ENCODE measurements at regions not wholly inside any gene's neighbourhood (a gene's known extent, or its start where the extent isn't known, plus 50 kb on each side); places are given as distances from the start of the nearest gene placed in this dataset.

DNA sequence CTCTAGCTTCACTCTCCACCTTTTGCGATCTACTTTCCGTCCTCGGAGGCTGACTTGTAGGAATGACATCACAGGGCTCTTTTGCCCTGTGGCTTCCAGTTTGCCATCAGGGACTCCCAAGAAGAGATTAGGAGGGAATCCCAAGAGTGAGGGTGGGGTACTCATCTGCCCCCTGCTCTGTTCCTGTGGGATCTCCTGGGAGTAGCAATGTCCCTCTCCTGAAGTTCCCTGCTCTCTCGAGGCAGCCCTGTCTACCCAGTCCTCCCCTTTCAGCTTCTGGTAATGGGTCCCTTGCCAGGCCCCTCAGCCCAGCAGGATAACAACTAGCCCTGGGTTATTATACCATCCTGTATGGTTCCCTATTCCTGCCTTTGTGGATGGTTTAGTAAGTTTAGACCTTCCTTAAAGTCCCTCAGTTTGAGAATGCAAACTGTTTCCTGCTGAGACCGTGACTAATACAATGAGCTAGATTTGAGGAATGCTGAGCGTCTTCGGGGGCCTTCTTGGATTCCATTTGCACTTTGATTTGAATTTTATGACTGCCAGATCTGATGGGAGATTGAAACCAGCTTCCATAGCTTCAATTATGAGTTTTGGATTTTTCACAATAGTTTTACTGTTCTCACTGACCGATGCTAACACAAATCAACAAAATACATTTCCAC, 73.7 kb upstream of the IPO5 start:
- peak overlapping the region; percentile 92 for H3K27ac ChIP-seq (ENCODE audit: low read depth, low read length)
- H3K27me3 ChIP-seq (ENCODE audit: control insufficient read depth, insufficient read depth, low read length) = no peaks in the 10 kb centered on the region
- no peaks in the 10 kb centered on the region; the same call in 1 of the 2 replicates for H3K9me3 ChIP-seq (ENCODE audit: control insufficient read depth, insufficient read depth, low read length)
- TF ChIP-seq, protein P1, sequence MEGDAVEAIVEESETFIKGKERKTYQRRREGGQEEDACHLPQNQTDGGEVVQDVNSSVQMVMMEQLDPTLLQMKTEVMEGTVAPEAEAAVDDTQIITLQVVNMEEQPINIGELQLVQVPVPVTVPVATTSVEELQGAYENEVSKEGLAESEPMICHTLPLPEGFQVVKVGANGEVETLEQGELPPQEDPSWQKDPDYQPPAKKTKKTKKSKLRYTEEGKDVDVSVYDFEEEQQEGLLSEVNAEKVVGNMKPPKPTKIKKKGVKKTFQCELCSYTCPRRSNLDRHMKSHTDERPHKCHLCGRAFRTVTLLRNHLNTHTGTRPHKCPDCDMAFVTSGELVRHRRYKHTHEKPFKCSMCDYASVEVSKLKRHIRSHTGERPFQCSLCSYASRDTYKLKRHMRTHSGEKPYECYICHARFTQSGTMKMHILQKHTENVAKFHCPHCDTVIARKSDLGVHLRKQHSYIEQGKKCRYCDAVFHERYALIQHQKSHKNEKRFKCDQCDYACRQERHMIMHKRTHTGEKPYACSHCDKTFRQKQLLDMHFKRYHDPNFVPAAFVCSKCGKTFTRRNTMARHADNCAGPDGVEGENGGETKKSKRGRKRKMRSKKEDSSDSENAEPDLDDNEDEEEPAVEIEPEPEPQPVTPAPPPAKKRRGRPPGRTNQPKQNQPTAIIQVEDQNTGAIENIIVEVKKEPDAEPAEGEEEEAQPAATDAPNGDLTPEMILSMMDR (IDR thresholded peaks at IDR 0.05; ENCODE audit: low read depth, low read length) = no peak
- POLR2A ChIA-PET = interaction anchor here (1.5 kb wide), 1 partner anchor 66 kb away, joined by 3 read pairs; no protein-coding TSS in a partner anchor
- DNase-seq (ENCODE audit: low read depth, low spot score) = peak; percentile 78
- CTCF ChIA-PET = interaction anchor here (0.5 to 1.8 kb wide), 5 partner anchors 8 to 439 kb away, joined by 3 to 8 read pairs (median 4); no protein-coding TSS in a partner anchor
- H3K4me3 ChIP-seq (ENCODE audit: low read depth, low read length) = no peak overlapping the region

DNA sequence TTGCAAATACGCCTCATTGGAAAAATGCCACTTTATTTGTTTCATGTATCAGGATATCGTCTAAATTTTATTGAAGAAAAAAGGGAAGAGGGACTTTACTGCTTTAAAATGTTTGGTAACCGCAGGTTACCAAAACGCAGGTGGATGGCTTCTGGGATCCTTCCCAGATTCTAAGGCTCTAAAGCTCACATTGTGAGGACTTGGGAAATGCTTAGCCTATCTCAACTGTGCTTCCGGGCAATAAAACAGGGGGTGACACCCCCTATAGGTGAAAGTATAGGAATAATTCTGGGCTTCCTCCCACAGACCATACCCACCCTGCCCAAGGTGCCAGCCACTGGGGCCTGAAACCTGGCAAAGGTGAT, 73.2 kb upstream of the IPO5 start:
- no peak for DNase-seq (ENCODE audit: low read depth, low spot score)
- Histone ChIP-seq H3K9me3 (ENCODE audit: control insufficient read depth, insufficient read depth, low read length) (no peaks in the 10 kb centered on the region; the same call in 1 of the 2 replicates), H3K27ac (ENCODE audit: low read depth, low read length) (peak overlapping the region; percentile 92), H3K27me3 (ENCODE audit: control insufficient read depth, insufficient read depth, low read length) (no peaks in the 10 kb centered on the region), H3K4me3 (ENCODE audit: low read depth, low read length) (no peak overlapping the region)
- POLR2A ChIA-PET = interaction anchor here (1.5 kb wide), 1 partner anchor 65 kb away, joined by 3 read pairs; no protein-coding TSS in a partner anchor
- CTCF ChIA-PET = interaction anchor here (0.9 to 1.8 kb wide), 3 partner anchors 8 to 24 kb away, joined by 3 to 8 read pairs (median 4); no protein-coding TSS in a partner anchor
- TF ChIP-seq, protein P1 (IDR thresholded peaks at IDR 0.05; ENCODE audit: low read depth, low read length) = 0 out of 2 replicates have a peak, but pooled peaks have one; percentile 3

GRCh38 chr13:97881556-97881955, 71.9 kb upstream of the IPO5 start:
- DNase-seq (ENCODE audit: low read depth, low spot score) = no peak
- ChIA-PET POLR2A (no interaction called here), CTCF (no interaction called here)
- Histone ChIP-seq H3K27me3 (ENCODE audit: control insufficient read depth, insufficient read depth, low read length) (no peaks in the 10 kb centered on the region), H3K9me3 (ENCODE audit: control insufficient read depth, insufficient read depth, low read length) (no peaks in the 10 kb centered on the region), H3K27ac (ENCODE audit: low read depth, low read length) (no peak overlapping the region), H3K4me3 (ENCODE audit: low read depth, low read length) (no peak overlapping the region)
- TF ChIP-seq, protein P1 (IDR thresholded peaks at IDR 0.05; ENCODE audit: low read depth, low read length) = no peak

DNA sequence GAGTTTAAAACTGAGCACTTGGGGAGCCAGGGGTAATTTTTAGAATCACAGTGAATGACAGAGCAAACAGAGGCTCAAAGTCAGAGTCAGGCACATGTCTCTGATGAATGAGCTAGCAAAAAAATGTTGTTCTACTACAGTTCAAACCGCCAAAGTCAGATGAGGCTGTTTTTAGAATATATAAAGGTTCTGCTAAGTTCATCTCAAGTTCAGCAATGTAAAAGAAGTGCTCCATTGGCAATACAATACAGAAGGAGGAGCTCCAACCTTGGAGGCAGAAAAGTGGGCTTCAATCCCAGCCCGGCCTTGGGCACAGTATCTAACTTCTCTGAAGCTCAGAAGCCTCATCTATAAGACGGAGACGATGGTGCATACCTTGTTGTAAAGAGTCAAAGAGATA, 70.1 kb upstream of the IPO5 start:
- Histone ChIP-seq H3K9me3 (ENCODE audit: control insufficient read depth, insufficient read depth, low read length) (no peaks in the 10 kb centered on the region), H3K27me3 (ENCODE audit: control insufficient read depth, insufficient read depth, low read length) (no peaks in the 10 kb centered on the region), H3K4me3 (ENCODE audit: low read depth, low read length) (no peak overlapping the region), H3K27ac (ENCODE audit: low read depth, low read length) (no peak overlapping the region)
- TF ChIP-seq, protein P1 (IDR thresholded peaks at IDR 0.05; ENCODE audit: low read depth, low read length) = no peak
- ChIA-PET POLR2A (no interaction called here), CTCF (no interaction called here)
- no peak for DNase-seq (ENCODE audit: low read depth, low spot score)

- Histone ChIP-seq H3K27me3 (ENCODE audit: control insufficient read depth, insufficient read depth, low read length) (no peaks in the 10 kb centered on the region), H3K4me3 (ENCODE audit: low read depth, low read length) (no peak overlapping the region), H3K27ac (ENCODE audit: low read depth, low read length) (no peak overlapping the region), H3K9me3 (ENCODE audit: control insufficient read depth, insufficient read depth, low read length) (no peaks in the 10 kb centered on the region)
- DNase-seq (ENCODE audit: low read depth, low spot score) = no peak
- ChIA-PET POLR2A (no interaction called here), CTCF (interaction anchor here (1.4 kb wide), 1 partner anchor 27 kb away, joined by 3 read pairs; no protein-coding TSS in a partner anchor)
- TF ChIP-seq, protein P1 (IDR thresholded peaks at IDR 0.05; ENCODE audit: low read depth, low read length) = no peak
Observed at GRCh38 chr13:97884707-97885468, 68.6 kb upstream of the IPO5 start.

Data from AG04450 (cell line).